ENCODE measurements at regions not wholly inside any gene's neighbourhood (a gene's known extent, or its start where the extent isn't known, plus 50 kb on each side); places are given as distances from the start of the nearest gene placed in this dataset.
A peak's percentile ranks its signal among the peaks of the same experiment; 100 is the strongest.

DNA sequence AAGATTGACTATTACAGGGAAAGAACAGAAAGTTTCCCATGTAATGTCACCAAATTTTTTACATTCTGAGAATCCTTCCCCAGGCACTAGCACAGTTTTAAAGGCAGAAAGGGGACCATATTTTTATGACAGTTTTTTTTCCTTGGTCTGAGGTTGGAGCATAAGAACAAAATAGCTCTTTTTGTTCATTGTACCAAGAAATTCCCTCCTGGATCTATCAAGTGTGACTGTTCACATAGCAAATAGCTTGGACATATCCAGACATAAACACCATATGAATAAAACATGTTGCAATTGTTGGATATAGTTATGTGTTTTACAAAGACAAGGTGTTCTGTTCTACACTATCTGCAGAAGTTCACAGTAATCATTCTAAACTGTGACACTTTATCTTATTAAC lies 182.4 kb upstream of the ADGRL2 start:
- DNase-seq (ENCODE audit: low spot score), result no peak

DNA sequence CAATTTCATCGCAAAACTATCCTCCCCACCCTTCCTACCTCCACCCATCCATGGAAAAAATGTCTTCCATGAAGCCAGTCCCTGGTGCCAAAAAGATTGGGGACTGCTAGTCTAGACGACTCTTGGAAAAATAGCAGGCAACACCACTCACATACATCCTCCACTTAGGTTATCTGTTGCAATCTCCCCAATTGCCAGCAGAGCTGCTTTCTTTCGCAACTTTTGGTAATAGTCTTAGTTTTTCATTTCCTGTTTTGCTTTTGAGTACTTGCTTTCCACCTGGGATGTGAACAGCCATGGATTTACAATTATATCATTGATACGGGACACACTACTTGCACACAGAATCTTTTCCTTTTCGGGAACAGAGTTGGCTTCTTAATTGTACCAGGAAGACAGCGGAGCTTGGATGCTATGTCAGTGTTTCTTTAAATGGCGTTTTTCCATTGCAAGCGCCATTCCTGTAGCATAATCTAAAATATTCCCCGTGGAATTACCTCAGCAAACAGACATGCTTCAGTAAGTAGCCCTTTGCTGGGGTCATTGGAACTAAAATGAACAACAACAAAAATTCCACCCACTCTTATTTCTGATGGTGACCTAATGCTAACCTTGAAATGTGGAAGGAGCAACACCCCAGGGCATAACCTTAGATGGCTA lies 183.3 kb upstream of the ADGRL2 start:
- peak; percentile 18 for DNase-seq (ENCODE audit: low spot score)

DNA sequence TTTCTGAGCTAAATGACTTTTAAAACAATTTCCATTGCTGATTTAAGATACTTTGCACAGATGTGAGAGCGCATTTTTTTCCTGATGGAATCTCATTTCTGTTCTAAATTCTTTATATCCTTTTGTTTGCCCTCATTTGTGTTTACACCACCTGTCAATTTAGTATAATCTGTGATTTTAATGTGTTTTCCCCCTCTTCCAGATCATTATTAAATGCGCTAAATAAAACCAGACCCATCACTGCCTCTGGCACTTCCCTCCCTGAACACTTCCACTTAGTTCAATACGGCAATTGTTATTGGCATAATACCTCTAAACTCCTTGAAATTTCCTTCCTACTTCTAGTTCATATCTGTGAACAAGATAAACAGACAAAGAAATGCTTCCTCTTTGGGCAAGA lies 186.9 kb upstream of the ADGRL2 start:
- no peak for DNase-seq (ENCODE audit: low spot score)

DNA sequence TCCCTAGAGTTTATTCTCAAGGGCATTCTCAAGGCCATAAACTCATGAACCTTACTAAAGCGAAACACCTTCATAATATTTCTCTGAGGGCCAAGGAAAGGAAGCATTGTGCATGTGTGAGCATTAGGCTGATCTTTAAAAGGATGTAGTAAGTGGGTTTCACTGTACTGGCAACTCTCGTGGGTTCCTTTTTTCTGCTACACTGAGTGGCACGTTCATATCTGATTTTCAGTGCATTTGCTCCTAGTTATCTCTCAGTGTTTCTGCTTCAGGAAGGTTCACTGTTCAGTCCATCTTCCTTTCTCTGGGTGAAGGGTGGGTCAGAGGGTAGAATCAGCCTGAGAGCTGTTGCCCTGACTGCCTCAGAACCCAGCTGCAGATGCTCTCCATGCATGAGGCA lies 192.8 kb upstream of the ADGRL2 start:
- no peak for DNase-seq (ENCODE audit: low spot score)

DNA sequence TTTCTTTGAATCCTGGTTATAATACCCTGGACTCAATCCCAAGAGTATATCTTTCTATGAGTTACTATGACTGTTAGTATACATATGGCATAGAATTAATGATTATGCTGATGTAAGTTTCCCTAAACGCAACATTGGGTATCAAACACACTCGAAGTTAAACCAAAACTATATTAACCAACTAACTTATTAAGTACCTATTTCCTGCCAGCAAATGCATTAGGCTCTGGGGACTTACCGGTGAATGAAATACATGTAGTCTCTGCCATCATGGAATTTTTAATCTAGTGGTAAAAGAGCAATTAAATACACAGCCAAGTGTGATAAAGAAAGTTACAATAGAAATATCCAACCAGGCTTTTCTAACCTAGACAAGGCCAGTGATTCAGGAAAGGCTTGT lies 193.6 kb upstream of the ADGRL2 start:
- DNase-seq (ENCODE audit: low spot score), result no peak

DNA sequence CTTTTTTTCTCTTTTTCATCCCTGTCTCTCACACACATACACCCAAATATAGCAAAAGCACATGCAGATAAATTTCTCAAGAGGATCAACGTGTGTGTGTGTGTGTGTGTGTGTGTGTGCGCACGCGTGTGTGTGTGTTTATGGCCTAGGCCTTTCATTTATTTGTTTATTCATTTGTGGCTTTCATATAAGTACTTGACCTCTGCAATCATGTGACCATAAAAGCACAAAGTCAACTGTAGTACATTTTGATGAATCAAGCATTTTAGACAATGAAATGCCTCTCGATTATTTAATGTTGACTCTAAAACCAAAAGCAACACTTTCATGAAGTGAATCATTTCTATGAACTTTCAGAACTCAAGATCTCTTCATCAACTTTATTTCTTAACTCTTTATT lies 194.1 kb upstream of the ADGRL2 start:
- DNase-seq (ENCODE audit: low spot score), result no peak

DNA sequence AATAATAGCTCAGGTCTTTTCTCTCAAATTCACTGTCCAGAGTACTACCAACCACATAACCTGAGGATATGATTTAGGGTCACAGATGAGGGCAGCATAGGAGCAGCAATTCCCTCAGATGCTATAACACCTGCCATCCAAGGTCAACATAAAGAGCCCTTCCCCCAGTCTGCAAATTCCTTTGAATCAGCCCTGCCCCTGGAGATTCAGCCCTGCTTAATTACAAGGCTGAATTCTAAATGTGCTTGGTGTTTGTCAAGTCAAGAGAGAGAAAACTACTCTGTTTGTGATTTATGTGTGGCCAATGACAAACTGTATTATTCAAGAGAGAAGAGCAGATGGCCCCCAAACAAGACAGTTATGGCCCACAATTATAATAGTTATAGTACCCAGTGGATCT lies 195.7 kb upstream of the ADGRL2 start:
- no peak for DNase-seq (ENCODE audit: low spot score)

DNA sequence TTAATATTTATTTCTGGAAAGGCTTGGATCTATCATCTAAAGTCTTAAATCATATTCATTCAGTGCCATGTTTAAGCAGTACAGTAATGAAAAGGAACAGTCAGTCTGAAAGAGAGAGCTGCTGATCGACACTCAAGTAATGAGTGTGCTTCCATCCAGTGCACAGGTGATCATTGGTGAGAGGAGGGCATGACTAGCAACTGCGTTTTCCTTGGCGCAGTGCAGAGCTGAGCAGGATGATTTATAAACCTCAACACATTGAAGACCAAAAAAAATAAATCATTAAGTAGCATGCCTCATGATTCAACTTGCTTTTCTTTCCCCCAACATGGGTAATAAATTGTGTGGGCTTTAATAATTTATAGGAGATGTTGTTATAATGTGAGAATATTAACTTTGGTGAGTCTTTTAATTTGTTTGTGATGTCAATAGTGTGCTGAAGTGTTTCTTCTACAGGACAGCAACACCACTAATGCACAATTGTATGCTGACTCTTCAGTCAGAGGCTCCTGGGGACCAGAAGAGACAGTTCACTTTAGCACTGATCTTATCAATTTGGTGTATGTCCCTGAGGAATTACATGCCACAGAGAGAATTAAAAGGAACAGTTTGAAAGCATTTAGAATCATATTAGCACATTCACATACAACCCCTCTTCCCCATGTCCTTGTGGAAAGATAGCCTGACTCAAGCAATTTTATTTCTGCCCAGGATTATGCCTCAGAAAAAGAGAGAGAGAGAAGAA lies 199.7 kb upstream of the ADGRL2 start:
- no peak for DNase-seq (ENCODE audit: low spot score)

DNA sequence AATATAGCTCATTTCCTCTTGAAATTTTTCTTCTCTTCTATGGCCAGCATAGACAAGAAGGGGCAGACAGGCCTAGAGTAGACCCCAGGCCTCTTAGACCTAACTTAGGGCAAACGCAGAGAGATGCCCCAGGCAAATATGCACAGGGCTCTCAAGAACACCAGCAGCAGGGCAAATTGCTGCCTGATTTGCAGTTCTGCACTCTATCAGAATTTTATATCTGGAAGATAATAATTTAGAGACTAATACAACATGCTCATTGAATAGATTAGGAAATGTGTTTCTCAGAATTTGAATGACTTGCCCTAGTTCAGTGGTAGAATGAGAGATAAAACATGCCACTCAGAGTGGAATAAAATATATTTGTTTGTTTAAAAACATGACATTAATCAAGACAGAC lies 200.4 kb upstream of the ADGRL2 start:
- no peak for DNase-seq (ENCODE audit: low spot score)

DNA sequence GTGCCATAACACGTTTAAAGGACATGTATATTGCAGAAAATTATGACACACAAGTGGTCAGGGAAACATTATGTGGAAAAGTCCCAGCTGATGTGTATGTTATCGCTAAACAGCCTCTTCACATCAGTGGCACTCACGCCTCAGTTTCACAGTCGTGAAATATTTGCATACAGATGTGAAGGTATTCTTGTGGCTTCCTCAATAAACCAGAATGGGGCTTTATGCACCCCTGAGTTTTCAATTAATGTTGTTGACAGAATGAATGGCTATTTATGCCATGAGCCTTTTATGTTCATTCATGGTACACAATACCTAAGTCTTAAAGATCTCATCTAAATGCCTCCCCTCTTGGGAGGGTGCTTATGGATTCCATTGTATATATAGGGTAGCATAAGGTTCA lies 202.1 kb upstream of the ADGRL2 start:
- no peak for DNase-seq (ENCODE audit: low spot score)

DNA sequence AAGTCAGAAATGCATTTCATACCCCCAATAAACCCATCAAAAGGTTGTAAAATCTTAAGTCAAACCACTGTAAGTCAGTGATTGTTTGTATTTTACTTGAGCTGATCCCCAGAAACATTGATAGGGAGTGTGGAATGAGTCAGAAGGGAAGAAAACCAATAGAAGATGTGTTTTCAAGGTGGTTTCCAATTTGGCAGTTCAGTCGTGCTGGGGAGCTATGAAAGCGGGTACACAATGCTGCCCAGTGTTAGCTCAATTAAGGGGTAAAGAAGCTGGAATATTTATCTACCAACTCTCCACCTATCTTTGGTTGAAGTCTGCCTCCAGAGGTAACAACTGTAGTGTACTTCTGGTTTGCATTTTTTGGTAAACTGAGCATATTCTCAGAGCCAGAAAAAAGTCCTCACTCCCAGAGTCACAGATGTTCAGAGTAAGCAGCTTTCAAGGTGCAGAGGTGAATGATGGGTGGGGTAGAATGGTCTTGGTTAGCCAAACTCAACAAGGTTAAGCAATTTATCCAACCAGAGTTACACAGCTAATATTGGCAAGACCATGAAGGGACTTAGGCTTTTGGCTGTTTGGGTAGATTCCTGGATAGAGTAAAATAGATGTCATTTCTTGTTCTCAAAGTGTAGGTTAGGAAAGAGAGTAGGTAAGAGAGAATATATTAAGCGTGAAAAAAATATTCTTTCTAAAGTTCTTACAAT lies 202.9 kb upstream of the ADGRL2 start:
- DNase-seq (ENCODE audit: low spot score), result no peak

DNA sequence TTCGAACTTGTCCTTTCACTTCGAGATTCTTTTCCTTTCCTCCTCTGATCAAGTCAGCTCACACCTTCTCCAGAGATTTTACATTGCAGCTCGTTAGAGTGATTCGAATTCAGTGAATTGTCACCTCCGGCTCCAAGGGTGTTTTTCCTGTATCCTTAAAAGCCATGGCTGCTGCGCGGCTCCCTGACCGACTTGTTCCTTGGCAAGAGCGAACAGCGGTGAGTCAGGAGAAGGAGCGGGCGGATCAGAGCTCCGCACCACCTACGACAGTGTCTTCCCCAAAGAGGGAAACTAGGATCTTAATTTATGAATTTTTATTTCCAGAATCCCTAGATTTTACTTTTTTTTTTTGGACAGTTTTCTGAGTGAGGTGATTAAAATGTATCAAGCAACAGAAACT lies 204.4 kb upstream of the ADGRL2 start:
- DNase-seq (ENCODE audit: low spot score), result no peak

DNA sequence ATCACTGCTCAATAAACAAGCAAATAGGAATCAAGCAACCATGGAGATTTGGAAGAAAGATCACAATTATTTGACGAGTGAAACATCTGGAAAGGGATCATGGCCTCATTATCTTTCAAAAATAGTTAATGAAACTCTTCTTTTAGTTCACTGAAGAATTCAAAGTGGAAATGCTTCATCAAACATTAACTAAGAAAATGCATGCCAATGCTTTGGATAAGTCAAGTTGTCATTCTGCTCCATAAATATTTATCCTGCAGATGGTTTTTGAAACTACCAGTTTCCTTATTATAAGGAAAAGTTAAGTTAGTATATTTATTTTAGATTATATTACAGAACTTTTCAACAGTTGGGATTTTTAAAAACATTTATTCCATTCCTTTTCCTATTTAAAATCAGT lies 206.5 kb upstream of the ADGRL2 start:
- no peak for DNase-seq (ENCODE audit: low spot score)

DNA sequence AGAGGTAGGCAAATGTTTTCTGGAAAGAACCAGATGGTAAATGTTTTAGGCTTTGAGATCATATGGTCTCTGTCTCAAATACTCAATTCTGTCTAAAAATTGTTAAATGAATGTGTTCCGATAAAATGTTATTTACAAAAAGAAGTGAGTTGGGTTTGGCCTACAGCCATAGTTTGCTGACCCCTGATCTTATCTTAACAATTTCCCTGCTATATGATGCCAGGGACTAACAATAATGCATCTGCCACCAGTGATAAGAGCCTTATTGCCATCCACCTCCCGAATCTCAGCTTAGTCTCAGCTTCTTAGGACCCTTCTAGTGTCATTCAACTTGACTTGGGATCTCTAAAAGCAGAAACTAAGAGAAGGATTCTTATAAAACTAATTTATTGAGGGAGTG lies 208.5 kb upstream of the ADGRL2 start:
- no peak for DNase-seq (ENCODE audit: low spot score)

DNA sequence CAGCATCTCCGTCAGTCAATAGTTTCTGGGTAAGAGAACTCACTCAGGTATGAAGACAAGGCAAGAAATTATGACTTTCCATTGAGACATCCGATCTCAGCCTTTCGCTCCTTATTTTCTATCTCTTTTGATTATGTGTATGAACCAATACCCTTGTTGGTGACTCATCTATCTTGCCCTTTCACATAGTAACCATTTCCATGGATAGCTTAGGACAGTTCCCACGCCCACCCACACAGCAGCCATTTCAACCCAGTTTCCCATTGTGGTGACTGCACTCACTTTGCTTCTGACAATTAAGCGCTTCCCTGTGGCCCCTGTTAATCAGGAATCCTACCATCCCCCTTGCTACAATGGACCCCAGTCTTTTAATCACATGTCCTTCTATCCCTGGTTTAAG lies 210.6 kb upstream of the ADGRL2 start:
- DNase-seq (ENCODE audit: low spot score), result no peak

DNA sequence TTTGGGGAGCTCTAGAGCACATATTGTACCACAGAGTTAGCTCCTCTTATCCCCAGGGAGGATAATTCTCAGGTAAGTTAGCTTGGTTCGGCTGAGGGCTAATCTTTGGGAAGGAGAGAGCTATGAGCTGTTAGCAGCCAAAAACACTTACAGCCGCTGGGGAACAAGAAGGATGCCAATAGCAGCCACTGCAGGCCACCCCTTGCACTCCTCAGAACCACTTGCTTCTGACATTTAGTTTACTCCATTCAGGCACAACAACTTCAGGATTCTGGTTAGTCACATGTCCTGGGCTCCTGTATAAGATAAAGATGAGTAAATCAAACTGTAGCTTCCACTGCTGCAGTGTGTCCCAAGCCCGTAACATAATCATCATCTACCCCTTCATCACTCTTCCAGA lies 212.6 kb upstream of the ADGRL2 start:
- DNase-seq (ENCODE audit: low spot score), result no peak

DNA sequence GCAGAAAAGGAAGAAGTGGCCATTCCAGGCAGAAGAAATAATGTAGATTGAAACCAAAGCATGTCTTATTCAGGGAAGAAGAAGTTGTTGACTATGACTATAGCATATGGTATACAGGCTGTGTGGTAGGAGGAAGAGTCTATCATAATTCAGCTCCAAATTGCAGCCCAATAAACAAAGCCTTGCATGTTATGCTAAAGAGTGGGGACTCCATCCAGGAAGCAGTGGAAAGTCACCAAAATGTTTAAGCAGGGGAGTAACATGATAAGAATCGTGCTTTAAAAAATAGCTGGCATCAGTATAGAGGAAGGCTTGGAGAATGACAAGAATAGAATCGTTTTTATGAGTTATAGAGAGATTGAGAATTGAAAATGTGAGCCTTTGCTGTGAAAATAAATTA lies 213.3 kb upstream of the ADGRL2 start:
- DNase-seq (ENCODE audit: low spot score), result no peak

DNA sequence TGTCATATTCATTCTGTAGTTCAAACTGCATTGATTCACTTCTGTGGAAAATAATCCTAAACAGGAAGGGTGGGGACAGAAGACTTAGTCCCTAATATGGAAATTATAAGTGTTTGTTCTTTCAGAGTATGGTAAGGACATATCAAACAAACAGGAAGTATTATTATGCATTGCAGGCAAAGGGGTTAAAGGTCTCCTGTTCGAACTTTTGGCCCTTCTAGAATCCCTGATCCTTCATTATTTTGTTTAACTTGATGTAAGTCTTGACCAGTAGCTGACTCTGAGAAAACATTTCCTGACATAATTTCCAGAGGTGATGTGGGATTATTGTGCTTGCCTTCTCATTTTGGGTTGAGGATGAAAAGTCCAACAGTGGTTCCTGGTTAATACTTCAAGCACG lies 215.4 kb upstream of the ADGRL2 start:
- DNase-seq (ENCODE audit: low spot score), result no peak

DNA sequence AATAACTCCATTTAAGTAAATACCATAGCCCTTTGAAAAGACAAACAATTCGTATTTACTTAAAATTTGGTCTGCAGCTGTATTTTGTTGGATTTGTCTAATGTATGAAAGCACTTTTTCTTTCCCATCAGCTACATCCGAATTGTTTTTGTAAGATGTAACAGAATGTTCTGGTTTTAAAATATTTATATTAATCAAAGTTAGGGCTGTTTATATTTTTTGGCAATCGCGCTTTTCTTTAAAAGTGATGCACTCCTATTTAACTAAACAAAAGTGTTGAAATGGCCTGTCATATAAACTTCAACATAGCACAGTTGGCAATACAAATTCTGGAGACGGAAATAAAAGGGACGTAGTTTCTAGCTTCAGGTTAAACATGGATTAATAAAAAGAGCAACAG lies 216.3 kb upstream of the ADGRL2 start:
- DNase-seq (ENCODE audit: low spot score), result no peak

DNA sequence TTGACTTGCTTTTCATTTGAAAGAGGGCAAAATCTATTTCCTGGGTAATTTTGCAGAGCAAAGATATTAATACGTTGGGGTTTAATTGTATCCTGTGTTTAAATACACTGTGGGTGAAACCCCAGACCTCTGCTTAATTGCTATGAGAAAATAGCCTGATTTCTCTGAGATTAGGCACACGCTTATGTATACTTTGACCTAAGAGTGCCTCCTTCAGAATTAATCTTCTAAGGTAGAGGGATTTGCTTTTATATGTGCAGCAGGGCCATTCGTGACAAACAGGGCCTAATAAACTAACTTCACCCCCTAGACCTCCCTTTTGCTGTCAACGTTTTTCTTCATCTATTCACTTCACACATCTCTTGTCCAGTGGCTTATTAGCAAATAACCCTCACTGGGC lies 216.9 kb upstream of the ADGRL2 start:
- DNase-seq (ENCODE audit: low spot score), result no peak

DNA sequence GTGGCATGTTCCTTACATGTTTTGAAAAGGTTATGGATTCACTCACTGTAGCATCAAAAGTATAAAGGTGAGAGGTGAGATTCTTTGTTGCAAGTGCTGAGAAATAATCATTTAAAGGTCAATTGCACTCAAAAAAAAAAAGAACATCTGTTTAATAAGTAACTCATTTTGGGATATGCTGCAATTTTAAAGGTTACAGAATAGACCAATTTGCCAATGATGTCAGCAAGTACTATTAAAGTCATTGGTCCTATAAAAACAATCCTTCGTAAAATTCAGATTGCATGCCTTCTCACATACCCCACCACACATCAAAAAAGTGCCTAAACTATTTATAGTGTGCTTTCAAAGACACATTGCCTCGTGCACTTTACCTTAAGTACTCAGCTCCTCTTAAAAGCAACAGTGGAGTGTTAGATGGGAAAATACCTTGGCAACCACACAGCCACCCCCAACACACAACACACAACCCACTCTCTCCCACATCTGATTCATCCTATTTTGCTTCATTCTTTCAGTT lies 218.2 kb upstream of the ADGRL2 start:
- no peak for DNase-seq (ENCODE audit: low spot score)

DNA sequence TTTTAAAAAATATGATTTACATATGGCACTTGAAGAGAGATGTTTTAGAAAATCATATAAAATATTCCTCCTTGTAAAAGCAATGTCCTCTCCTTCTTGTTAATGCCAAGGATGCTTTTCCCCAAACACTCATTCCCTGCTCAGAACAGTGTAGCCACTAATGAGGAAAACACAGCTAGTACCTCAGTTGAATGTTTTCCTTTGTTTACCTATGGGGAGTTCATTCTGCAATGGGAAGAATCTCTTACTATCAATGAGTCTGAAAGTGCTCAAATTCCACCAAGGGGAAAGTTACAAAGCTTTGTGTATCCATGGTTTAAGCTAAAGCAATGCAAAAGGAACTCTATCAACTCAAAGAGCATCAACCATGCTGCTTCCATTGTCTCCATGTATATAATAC lies 221.9 kb upstream of the ADGRL2 start:
- DNase-seq (ENCODE audit: low spot score), result no peak

DNA sequence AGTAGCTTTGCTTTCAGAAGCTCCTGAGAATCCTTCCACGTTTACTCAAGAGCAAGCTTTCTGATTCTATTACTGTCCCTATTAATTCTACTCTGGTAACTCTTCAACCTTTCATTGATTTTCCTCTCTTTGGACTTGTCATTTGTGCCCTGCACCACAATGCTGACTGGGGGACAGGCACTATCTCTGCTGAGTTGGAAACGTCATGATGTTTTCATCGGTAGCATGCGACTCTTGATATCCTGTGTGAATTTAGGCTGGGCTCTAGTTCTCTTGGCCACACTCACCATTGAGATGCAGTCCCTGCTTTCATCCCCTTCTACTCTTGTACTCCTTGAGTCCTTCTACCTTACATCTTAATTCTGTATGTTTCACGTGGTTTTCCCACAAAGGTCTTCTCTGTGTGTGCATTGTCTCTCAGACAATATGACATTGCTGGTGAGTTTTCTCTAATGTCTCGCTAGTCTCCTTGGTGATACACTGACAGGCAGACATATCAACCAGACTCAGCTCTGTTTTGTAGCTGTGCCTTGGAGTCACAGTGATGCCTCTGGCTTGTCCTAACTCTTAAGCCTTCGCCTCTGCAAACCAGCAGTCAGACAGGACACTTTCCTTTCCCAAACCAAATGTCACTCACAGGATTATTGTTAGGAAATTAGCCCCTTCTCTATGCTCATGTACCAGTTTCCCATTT lies 223.6 kb upstream of the ADGRL2 start:
- no peak for DNase-seq (ENCODE audit: low spot score)
